Bronchial epithelial cell (primary cell): ENCODE measurements at regions not wholly inside any gene's neighbourhood (a gene's known extent, or its start where the extent isn't known, plus 50 kb on each side); places are given as distances from the start of the nearest gene placed in this dataset.

Experiments
- DNase-seq: peaks from one replicate; pipeline ENCODE4 v3.0.0-alpha.2; 2010; ENCODE audit warnings: low read depth
- FAIRE-seq: peaks from 2 replicates; lab custom pipeline; 2011; peaks lifted over from hg19 to GRCh38; lab: Jason Lieb, UNC
- H3K27me3 ChIP-seq: 2 replicates; pipeline ENCODE4 v1.5.1; 2011; ENCODE audit warnings: low read length; ENCODE audit not compliant: control insufficient read depth, insufficient read depth
- H3K36me3 ChIP-seq: 2 replicates; pipeline ENCODE4 v1.5.1; 2011; ENCODE audit warnings: low read length; ENCODE audit not compliant: control insufficient read depth, insufficient read depth
- H3K4me3 ChIP-seq: 2 replicates; pipeline ENCODE4 v1.5.1; 2011; ENCODE audit warnings: mild to moderate bottlenecking, low read depth, low read length, control low read depth
- TF ChIP-seq, protein P1 (sequence below): IDR thresholded peaks from 2 replicates; pipeline ENCODE4 v1.5.1; 2011; ENCODE audit warnings: mild to moderate bottlenecking, moderate library complexity, low read length, control low read depth, inconsistent platforms; ENCODE audit not compliant: insufficient read depth, severe bottlenecking

DNA sequence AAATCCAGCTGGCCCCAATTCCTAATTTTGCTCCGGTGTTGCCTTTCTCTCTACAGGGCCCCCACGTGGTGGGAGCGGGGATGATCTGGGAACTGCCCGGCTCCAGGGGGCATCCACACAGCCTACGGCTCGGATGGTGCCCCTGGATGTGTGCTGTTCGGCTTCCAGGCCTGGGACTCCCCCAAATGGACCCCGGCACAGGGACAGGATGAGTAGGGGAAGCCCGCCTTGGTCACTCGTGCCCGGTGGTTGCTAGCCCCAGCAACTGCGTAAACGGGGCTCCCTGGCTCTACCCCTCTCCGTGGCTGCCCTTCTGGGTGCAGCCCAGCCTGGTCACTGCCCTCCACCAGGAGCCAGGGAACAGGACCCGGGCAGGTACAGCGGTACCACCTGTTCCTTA, 111.5 kb downstream of the TEX26 start:
- Histone ChIP-seq H3K4me3 (no peak overlapping the region), H3K27me3 (no peaks in the 10 kb centered on the region), H3K36me3 (no peaks in the 10 kb centered on the region)
- no peak for DNase-seq
- FAIRE-seq = no peak
- TF ChIP-seq, protein P1, sequence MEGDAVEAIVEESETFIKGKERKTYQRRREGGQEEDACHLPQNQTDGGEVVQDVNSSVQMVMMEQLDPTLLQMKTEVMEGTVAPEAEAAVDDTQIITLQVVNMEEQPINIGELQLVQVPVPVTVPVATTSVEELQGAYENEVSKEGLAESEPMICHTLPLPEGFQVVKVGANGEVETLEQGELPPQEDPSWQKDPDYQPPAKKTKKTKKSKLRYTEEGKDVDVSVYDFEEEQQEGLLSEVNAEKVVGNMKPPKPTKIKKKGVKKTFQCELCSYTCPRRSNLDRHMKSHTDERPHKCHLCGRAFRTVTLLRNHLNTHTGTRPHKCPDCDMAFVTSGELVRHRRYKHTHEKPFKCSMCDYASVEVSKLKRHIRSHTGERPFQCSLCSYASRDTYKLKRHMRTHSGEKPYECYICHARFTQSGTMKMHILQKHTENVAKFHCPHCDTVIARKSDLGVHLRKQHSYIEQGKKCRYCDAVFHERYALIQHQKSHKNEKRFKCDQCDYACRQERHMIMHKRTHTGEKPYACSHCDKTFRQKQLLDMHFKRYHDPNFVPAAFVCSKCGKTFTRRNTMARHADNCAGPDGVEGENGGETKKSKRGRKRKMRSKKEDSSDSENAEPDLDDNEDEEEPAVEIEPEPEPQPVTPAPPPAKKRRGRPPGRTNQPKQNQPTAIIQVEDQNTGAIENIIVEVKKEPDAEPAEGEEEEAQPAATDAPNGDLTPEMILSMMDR = peak; percentile 25

DNA sequence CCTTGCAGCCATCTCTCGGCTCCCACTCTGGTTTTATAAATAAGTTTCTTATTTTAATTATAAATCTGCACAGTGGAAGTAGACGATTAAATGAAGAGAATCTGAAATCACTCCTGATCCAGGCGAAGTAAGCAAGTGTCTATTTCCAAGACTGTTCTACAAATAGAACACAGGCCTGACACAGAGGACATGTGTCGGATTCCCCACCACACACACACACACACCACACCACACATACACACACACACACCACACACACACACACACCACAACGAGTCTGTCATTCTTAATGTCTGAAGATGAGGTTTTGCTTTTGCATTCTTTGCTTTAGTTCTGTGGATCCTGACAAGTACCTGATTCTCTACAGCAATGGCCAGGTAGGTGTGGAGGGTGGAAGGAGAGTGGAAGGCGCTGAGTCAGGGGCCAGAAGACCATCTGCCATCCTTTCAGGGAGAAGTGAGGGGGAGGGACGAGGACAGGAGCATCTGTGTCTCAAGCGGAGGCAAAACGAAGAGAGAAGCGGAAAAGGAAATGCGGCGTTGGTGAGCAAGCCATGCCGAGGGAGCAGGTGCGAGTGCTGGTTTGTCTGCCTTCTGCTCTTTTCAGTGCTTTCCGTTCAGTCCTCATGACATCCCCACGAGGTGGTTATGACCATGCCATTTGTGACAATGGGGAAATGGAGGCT, 110.2 kb downstream of the TEX26 start:
- no peaks in the 10 kb centered on the region for H3K36me3 ChIP-seq
- H3K4me3 ChIP-seq = no peak overlapping the region
- FAIRE-seq (peak; percentile 90), DNase-seq (no peak)
- H3K27me3 ChIP-seq = no peaks in the 10 kb centered on the region
- TF ChIP-seq, protein P1 = no peak

DNA sequence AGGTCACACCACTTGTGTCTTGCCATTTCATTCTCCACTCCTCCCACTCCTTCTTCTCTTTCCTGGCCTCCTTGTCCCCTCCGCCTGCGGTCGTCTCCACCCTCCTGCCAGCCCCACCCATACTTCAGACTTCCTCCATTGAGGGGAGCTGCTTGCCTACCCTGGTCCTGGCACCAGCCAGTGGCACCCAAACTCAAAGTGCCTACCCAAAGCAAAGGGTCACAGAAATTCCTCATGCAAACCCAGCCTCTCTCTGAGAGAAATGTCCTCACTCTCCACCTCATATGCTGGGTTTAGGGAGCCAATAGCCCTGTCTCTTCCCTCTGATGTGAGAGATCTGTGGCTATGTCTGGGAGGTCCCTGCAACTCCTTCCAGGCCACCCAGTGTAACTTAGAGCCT, 109.6 kb downstream of the TEX26 start:
- Histone ChIP-seq H3K4me3 (no peak overlapping the region), H3K27me3 (no peaks in the 10 kb centered on the region), H3K36me3 (no peaks in the 10 kb centered on the region)
- DNase-seq (no peak), FAIRE-seq (no peak)
- TF ChIP-seq, protein P1 = no peak

DNA sequence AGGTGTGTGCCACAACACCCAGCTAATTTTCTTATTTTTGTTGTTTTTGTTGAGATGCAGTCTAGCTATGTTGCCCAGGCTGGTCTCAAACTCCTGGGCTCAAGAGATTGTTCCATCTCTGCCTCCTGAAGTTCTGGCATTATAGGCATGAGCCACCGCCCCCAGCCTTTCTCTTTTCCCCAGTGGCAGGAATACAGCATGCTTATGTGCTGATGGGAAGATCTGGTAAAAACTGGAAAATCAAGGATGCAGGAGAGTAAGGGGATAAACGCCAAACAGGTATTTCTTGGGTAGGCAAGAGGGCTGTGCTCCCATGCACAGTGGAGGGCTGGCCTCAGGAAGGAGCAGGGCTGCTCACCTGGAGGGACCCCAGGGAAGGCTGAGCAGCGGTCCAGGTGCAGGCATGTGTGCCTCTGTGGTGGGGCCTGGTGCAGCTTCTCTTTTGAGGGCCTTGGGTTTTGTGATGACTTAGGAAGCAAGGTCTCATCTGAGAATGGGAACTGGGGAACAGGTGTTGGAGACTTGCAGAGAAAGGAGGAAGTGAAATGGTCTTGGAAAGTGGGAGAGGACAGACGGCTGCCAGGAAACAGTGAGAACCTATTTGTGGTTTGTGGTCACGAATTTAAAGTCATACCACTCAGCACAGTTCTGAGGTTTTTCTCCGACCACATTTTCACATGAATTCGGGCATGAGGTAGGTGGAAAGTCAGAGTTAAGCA, 106.5 kb downstream of the TEX26 start:
- FAIRE-seq (peak; percentile 82), DNase-seq (no peak)
- TF ChIP-seq, protein P1 = no peak
- Histone ChIP-seq H3K36me3 (no peaks in the 10 kb centered on the region), H3K27me3 (no peaks in the 10 kb centered on the region), H3K4me3 (no peak overlapping the region)

DNA sequence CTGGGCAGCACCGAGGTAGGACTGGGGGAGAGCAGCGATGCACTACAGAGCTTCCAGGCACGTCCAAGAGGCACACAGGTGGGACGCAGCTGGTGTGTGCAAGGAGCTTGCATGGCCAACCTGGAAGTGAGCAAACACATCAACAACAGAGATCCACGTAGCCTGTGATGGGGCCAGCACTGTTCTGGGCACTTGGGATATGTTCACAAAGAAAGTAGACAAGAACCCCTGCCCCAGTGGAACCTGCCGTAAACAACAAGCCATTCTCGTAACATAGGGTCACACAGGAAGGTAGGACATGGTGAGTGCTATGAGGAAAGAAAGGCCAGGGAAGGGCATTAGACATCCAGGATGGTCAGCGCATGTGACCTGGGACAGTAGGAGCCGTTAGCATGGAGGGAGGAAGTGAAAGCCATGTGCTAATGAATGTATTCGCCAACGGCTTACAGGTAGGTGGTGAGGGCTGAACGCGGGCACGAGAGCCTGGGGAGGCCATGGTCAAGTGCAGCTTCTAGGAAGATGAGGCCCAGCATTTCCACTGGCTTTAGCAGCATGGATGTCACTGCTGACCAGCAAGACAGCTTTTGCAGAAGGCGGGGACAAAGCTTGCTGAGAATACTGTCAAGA, 105.5 kb downstream of the TEX26 start:
- DNase-seq (no peak), FAIRE-seq (peak; percentile 36)
- H3K4me3 ChIP-seq = no peak overlapping the region
- TF ChIP-seq, protein P1 = no peak
- H3K36me3 ChIP-seq = no peaks in the 10 kb centered on the region
- H3K27me3 ChIP-seq = no peaks in the 10 kb centered on the region
